Heart left ventricle (tissue), 16 donors: ENCODE measurements at regions not wholly inside any gene's neighbourhood (a gene's known extent, or its start where the extent isn't known, plus 50 kb on each side); places are given as distances from the start of the nearest gene placed in this dataset.

Source experiments
- ATAC-seq, 4 donors: fragments of 200-7000 bp; cut with Tn5 transposase; one replicate each; pipeline ENCODE4 v1.9.1; 2020 to 2022; ENCODE audit warnings: moderate library complexity in 4 of 4, mild to moderate bottlenecking in 3 of 4, moderate number of reproducible peaks in 1 of 4
- DNase-seq, 5 donors: peaks; one replicate each; pipeline ENCODE4 v3.0.0-alpha.2; 2020
- H3K27ac ChIP-seq, 12 donors: fragments of 200-600 bp; sonication (generic) in 4 of 12; one replicate each; pipeline versions ENCODE4 v1.5.0 to v1.8.0; 2016 to 2022; ENCODE audit warnings: mild to moderate bottlenecking in 2 of 12
- H3K27me3 ChIP-seq, 9 donors: fragments of 200-600 bp; sonication (generic) in 2 of 9; one replicate each; pipeline versions ENCODE4 v1.5.1 to v1.8.0; 2016 to 2022; ENCODE audit warnings: mild to moderate bottlenecking in 3 of 9
- H3K36me3 ChIP-seq, 9 donors: fragments of 200-600 bp; sonication (generic) in 2 of 9; one replicate each; pipeline versions ENCODE4 v1.5.0 to v1.8.0; 2018 to 2022; ENCODE audit warnings: mild to moderate bottlenecking in 2 of 9
- H3K4me1 ChIP-seq, 12 donors: fragments of 200-600 bp; sonication (generic) in 4 of 12; one replicate each; pipeline versions ENCODE4 v1.5.0 to v1.8.0; 2016 to 2022; ENCODE audit warnings: mild to moderate bottlenecking in 3 of 12
- H3K4me3 ChIP-seq, 12 donors: fragments of 200-600 bp; sonication (generic) in 4 of 12; one replicate each; pipeline versions ENCODE4 v1.5.0 to v1.8.0; 2017 to 2022; ENCODE audit warnings: mild to moderate bottlenecking in 9 of 12, moderate library complexity in 4 of 12
- H3K9me3 ChIP-seq, 12 donors: fragments of 200-600 bp; sonication (generic) in 4 of 12; one replicate each; pipeline versions ENCODE4 v1.5.0 to v1.8.0; 2016 to 2022; ENCODE audit warnings: mild to moderate bottlenecking in 1 of 12
- CTCF ChIP-seq, 12 donors: fragments of 200-600 bp; sonication (generic) in 4 of 12; IDR thresholded peaks; one replicate each; pipeline versions ENCODE4 v1.5.0 to v1.8.0; 2018 to 2022; ENCODE audit warnings: antibody characterized with exemption in 12 of 12, mild to moderate bottlenecking in 5 of 12
- POLR2A ChIP-seq, 2 donors: fragments of 450-650 bp; IDR thresholded peaks; one replicate each; pipeline ENCODE4 v1.6.1; 2017; ENCODE audit warnings: antibody characterized with exemption in 2 of 2, mild to moderate bottlenecking in 2 of 2, moderate library complexity in 2 of 2
- WGBS, 4 donors: extraction: QIAGEN DNeasy Blood & Tissue Kit in 2 of 4; methylation state at CpG; one replicate each; pipeline versions ENCODE4 v1.1.5 to v1.1.7; 2013 to 2018; 5-methylcytosine and 5-hydroxymethylcytosine counted together
- intact Hi-C, 10 donors: fragments of 100-400 bp; cut with DNase I; formaldehyde crosslinking; loops; one replicate each; pipeline versions ENCODE4 v1.11.1 to v1.14.2; 2022
- donor health status: ischemic (EF 13 %, LVEDD 7.1; RV severe dilation, severe dysfunction).
- donor health status: healthy with polysubstance abuse.
- donor health status: DM: no; HTN: yes; CAD: no.
- donor health status: DM: no; HTN: no; CAD: no.
- donor health status: ischemic (EF 25% LVEDD 6.9; RV normal size, moderate dysfunction).
- donor health status: ischemic (EF 25% LVEDD 5.7; RV mildly dilated, moderate dysfunction).
- donor health status: healthy.
- donor health status: DM: yes; HTN: yes; CAD: no.
- donor health status: ischemic (EF 35%, LVEDD 5.7; RV mildly dilated, moderate dysfunction).
- donor health status: nonischemic (EF 11% LVEDD 7.7; RV severe dilation, severe dysfunction).
- donor health status: DM: yes; HTN: yes; CAD: no.
- donor health status: PGD.
- donor health status: ischemic (EF 29% LVEDD 5.4; RV normal size, mild dysfunction).
- donor health status: nonischemic (EF 23%, LVEDD 6.1; RV moderate dilation, normal function).

GRCh38 chr12:72790273-72790672 lies 518.1 kb downstream of the TRHDE start:
- intact Hi-C loops = no loop called here
- ATAC-seq = no peak

GRCh38 chr12:72792889-72793288 lies 520.7 kb downstream of the TRHDE start:
- no peak overlapping the region for H3K27ac ChIP-seq
- intact Hi-C loops = no loop called here
- H3K4me3 ChIP-seq = no peak overlapping the region
- no peak for TF ChIP-seq CTCF (IDR thresholded peaks at IDR 0.05)
- no peak for TF ChIP-seq POLR2A (IDR thresholded peaks at IDR 0.05)
- no peaks in the 10 kb centered on the region for H3K4me1 ChIP-seq
- H3K27me3 ChIP-seq = no peaks in the 10 kb centered on the region
- no peak for ATAC-seq
- whole genome bisulfite sequencing, 4 donors = 82 to 93% (median 91%) methylated on average over 3 of the region's 3 CpGs
- peaks cover 0 to 26% (median 3%) of the 10 kb centered on the region in 12 donors for H3K9me3 ChIP-seq
- no peak for DNase-seq
- H3K36me3 ChIP-seq = no peaks in the 10 kb centered on the region

More at GRCh38 chr12:72790273-72790672, 518.1 kb downstream of the TRHDE start:
- H3K4me1 ChIP-seq = no peaks in the 10 kb centered on the region
- TF ChIP-seq POLR2A (IDR thresholded peaks at IDR 0.05) = no peak
- TF ChIP-seq CTCF (IDR thresholded peaks at IDR 0.05) = no peak
- no peak overlapping the region for H3K4me3 ChIP-seq
- no peak for DNase-seq
- H3K27me3 ChIP-seq = no peaks in the 10 kb centered on the region
- no peak overlapping the region for H3K27ac ChIP-seq
- 33 to 88% (median 81%) methylated on average over 1 of the region's 1 CpG for WGBS, 4 donors
- H3K36me3 ChIP-seq = no peaks in the 10 kb centered on the region
- H3K9me3 ChIP-seq = peaks cover 0 to 14% (median 2%) of the 10 kb centered on the region in 12 donors

GRCh38 chr12:72793796-72794195 lies 521.6 kb downstream of the TRHDE start:
- Histone ChIP-seq H3K4me3 (no peak overlapping the region), H3K4me1 (no peaks in the 10 kb centered on the region), H3K36me3 (no peaks in the 10 kb centered on the region), H3K9me3 (peaks cover 0 to 26% (median 3%) of the 10 kb centered on the region in 12 donors), H3K27ac (no peak overlapping the region), H3K27me3 (no peaks in the 10 kb centered on the region)
- intact Hi-C loops = no loop called here
- WGBS, 4 donors = 62 to 80% (median 78%) methylated on average over 1 of the region's 1 CpG
- DNase-seq = no peak
- no peak for TF ChIP-seq POLR2A (IDR thresholded peaks at IDR 0.05)
- no peak for TF ChIP-seq CTCF (IDR thresholded peaks at IDR 0.05)
- no peak for ATAC-seq

GRCh38 chr12:72815421-72815820 lies 543.3 kb downstream of the TRHDE start:
- Histone ChIP-seq H3K4me1 (no peaks in the 10 kb centered on the region), H3K9me3 (peaks cover 0 to 18% (median 0%) of the 10 kb centered on the region in 12 donors), H3K27ac (no peak overlapping the region), H3K4me3 (no peak overlapping the region), H3K36me3 (no peaks in the 10 kb centered on the region), H3K27me3 (no peaks in the 10 kb centered on the region)
- DNase-seq = no peak
- TF ChIP-seq POLR2A (IDR thresholded peaks at IDR 0.05) (no peak), CTCF (IDR thresholded peaks at IDR 0.05) (no peak)
- no peak for ATAC-seq
- intact Hi-C loops = no loop called here
